ENCODE measurements at regions not wholly inside any gene's neighbourhood (a gene's known extent, or its start where the extent isn't known, plus 50 kb on each side); places are given as distances from the start of the nearest gene placed in this dataset.
A peak's percentile ranks its signal among the peaks of the same experiment; 100 is the strongest.

GRCh38 chr2:234590076-234590475 lies 93.2 kb upstream of the ARL4C start:
- Mint-ChIP-seq H3K27me3 (ENCODE audit: low read depth) (no peaks in the 10 kb centered on the region), H3K36me3 (ENCODE audit: low read depth) (no peaks in the 10 kb centered on the region), H3K9me3 (peaks cover 6% of the 10 kb centered on the region), H3K27ac (ENCODE audit: unreplicated experiment) (no peak overlapping the region), H3K4me1 (peaks cover 35% of the 10 kb centered on the region), H3K4me3 (no peak overlapping the region)
- DNase-seq (ENCODE audit: low read depth, low spot score): no peak
- no peak for TF ChIP-seq CTCF (conservative IDR thresholded peaks at IDR 0.05)

- Mint-ChIP-seq H3K27me3 (ENCODE audit: low read depth) (no peaks in the 10 kb centered on the region), H3K36me3 (ENCODE audit: low read depth) (no peaks in the 10 kb centered on the region), H3K4me1 (peaks cover 37% of the 10 kb centered on the region), H3K27ac (ENCODE audit: unreplicated experiment) (peak overlapping the region; percentile 23), H3K9me3 (peaks cover 2% of the 10 kb centered on the region), H3K4me3 (no peak overlapping the region)
- no peak for TF ChIP-seq CTCF (conservative IDR thresholded peaks at IDR 0.05)
- no peak for DNase-seq (ENCODE audit: low read depth, low spot score)
These were observed 91.2 kb upstream of the ARL4C start for GRCh38 chr2:234588054-234588430.

- Mint-ChIP-seq H3K36me3 (ENCODE audit: low read depth) (no peaks in the 10 kb centered on the region), H3K4me3 (no peak overlapping the region), H3K9me3 (peaks cover 2% of the 10 kb centered on the region), H3K4me1 (peaks cover 39% of the 10 kb centered on the region), H3K27me3 (ENCODE audit: low read depth) (no peaks in the 10 kb centered on the region), H3K27ac (ENCODE audit: unreplicated experiment) (peak overlapping the region; percentile 54)
- no peak for DNase-seq (ENCODE audit: low read depth, low spot score)
- TF ChIP-seq CTCF (conservative IDR thresholded peaks at IDR 0.05): no peak
These were observed 90.6 kb upstream of the ARL4C start for GRCh38 chr2:234587341-234588053.

GRCh38 chr2:234583331-234583730 lies 86.5 kb upstream of the ARL4C start:
- Mint-ChIP-seq H3K27me3 (ENCODE audit: low read depth) (no peaks in the 10 kb centered on the region), H3K36me3 (ENCODE audit: low read depth) (no peaks in the 10 kb centered on the region), H3K27ac (ENCODE audit: unreplicated experiment) (no peak overlapping the region), H3K9me3 (peaks cover 2% of the 10 kb centered on the region), H3K4me3 (no peak overlapping the region), H3K4me1 (peaks cover 46% of the 10 kb centered on the region)
- DNase-seq (ENCODE audit: low read depth, low spot score): no peak
- no peak for TF ChIP-seq CTCF (conservative IDR thresholded peaks at IDR 0.05)

GRCh38 chr2:234580686-234581085 lies 83.8 kb upstream of the ARL4C start:
- DNase-seq (ENCODE audit: low read depth, low spot score): no peak
- H3K36me3 Mint-ChIP-seq (ENCODE audit: low read depth): no peaks in the 10 kb centered on the region
- H3K4me3 Mint-ChIP-seq: no peak overlapping the region
- peaks cover 2% of the 10 kb centered on the region for H3K9me3 Mint-ChIP-seq
- no peak overlapping the region for H3K27ac Mint-ChIP-seq (ENCODE audit: unreplicated experiment)
- H3K4me1 Mint-ChIP-seq: peaks cover 25% of the 10 kb centered on the region
- no peak for TF ChIP-seq CTCF (conservative IDR thresholded peaks at IDR 0.05)
- no peaks in the 10 kb centered on the region for H3K27me3 Mint-ChIP-seq (ENCODE audit: low read depth)

Measured in neural crest cell (in vitro differentiated cells).